Rectal smooth muscle tissue (tissue), 1 donor: ENCODE measurements at regions not wholly inside any gene's neighbourhood (a gene's known extent, or its start where the extent isn't known, plus 50 kb on each side); places are given as distances from the start of the nearest gene placed in this dataset.

Experiments used
- H3K27ac ChIP-seq: one replicate; pipeline ENCODE4 v1.7.0; 2013; ENCODE audit warnings: low read depth, low read length, inconsistent platforms
- H3K27me3 ChIP-seq: one replicate; pipeline ENCODE4 v1.7.0; 2013; ENCODE audit warnings: low read length; ENCODE audit not compliant: control insufficient read depth, insufficient read depth
- H3K36me3 ChIP-seq: one replicate; pipeline ENCODE4 v1.7.0; 2013; ENCODE audit warnings: low read length; ENCODE audit not compliant: control insufficient read depth, insufficient read depth
- H3K4me1 ChIP-seq: one replicate; pipeline ENCODE4 v1.7.0; 2013; ENCODE audit warnings: low read length; ENCODE audit not compliant: control insufficient read depth, insufficient read depth
- H3K4me3 ChIP-seq: one replicate; pipeline ENCODE4 v1.7.0; 2013; ENCODE audit warnings: low read length
- H3K9ac ChIP-seq: one replicate; pipeline ENCODE4 v1.7.0; 2013; ENCODE audit warnings: low read length

DNA sequence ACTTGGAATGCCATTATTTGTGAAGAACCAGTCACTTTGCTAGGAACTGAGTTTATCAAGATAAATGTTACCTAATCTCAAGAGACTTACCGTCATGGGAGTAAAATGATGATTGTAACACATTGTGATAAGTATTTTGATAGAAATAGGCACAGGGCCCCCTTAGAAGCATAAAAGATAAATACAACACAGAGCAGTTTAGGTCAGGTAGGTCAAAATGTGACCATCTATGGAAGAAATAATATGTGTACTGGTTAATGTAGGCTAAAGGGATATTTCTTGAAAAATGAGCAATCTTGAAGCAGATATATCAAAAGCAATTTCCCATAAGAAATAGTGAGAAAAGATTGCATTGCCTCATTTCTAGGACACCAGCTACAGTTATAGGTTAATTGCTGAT lies 1386.8 kb upstream of the ADGRL2 start:
- Histone ChIP-seq H3K27me3 (no peaks in the 10 kb centered on the region), H3K4me1 (no peaks in the 10 kb centered on the region), H3K4me3 (no peak overlapping the region), H3K27ac (no peak overlapping the region), H3K9ac (no peak overlapping the region), H3K36me3 (no peaks in the 10 kb centered on the region)

DNA sequence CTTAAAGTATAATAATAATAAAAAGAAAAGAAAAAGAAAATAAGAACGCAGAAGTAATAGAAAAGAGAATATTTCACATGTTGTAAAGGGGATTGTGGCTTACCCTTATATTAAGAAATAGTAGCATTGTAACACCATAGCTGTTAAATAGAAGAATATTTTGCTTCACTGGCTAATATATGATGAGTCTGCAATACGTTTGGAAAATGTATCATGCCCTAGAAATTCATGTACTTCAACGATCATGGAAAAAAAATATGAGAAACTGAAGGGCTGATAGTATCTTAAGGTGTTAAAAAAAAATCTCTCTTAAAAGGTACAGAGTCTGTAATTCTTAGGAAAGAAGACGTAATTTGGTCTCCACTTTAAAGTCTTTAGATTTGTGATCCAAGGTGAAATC lies 1390.5 kb upstream of the ADGRL2 start:
- no peak overlapping the region for H3K27ac ChIP-seq
- no peaks in the 10 kb centered on the region for H3K27me3 ChIP-seq
- no peaks in the 10 kb centered on the region for H3K4me1 ChIP-seq
- H3K9ac ChIP-seq, result no peak overlapping the region
- H3K4me3 ChIP-seq, result no peak overlapping the region
- no peaks in the 10 kb centered on the region for H3K36me3 ChIP-seq

DNA sequence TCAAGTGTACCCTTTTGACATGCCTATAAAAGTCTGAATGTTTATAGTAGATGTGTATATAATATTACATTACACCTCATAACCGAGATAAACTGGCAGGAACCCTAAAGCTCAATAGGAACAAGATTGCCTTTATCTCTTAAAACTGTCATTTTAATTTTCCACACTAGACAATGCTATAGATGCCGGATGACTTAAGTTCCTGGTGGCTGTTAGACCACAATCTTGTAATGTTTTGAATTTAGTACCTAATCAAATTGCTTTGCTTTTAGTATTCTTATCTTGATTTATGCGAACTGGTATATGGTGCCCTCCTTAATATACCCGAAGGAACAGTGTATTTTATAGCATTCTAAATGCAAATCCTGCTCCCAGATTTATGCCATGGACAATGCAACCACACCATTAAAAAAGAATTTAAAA lies 1397.0 kb upstream of the ADGRL4 start:
- no peaks in the 10 kb centered on the region for H3K27me3 ChIP-seq
- no peak overlapping the region for H3K27ac ChIP-seq
- H3K36me3 ChIP-seq, result no peaks in the 10 kb centered on the region
- H3K4me1 ChIP-seq, result no peaks in the 10 kb centered on the region
- no peak overlapping the region for H3K4me3 ChIP-seq
- H3K9ac ChIP-seq, result no peak overlapping the region

DNA sequence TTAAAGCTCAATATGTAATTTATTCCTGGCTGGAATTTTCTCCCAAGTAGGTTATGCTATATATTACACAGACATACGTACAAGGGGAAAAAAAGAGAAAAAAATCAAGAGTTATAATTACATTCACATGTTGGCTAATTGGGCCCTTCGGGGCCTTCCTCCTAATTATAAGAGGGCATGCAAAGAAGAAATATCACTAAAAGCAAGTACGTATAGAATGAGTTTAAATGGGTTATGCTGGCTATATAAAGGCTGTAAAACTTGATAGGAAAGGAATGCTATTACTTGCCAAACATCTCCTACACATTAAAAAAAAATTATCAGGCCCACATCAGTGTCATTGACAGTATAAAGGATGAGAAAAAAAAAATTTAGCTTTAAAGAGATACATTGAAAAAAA lies 1396.1 kb upstream of the ADGRL4 start:
- no peak overlapping the region for H3K4me3 ChIP-seq
- no peaks in the 10 kb centered on the region for H3K4me1 ChIP-seq
- H3K9ac ChIP-seq, result no peak overlapping the region

DNA sequence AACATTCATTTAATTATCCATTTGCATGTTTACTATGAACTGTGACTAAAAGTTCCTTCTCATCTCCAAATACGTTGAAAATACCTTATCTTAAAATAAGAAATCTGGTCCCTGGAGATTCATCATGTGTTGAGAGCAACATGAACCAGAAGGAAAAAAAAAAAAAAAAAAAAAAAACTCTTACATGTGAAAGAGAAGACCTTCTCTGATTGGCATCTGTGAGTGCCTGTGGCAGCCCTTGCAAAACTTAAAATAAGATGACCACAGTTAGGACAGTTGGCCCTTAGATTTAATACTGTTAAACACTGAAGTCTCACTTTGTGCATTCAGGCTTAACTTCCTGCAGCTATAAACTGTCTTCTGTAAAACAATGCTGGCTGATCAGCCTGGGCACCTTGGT lies 1395.2 kb upstream of the ADGRL4 start:
- no peaks in the 10 kb centered on the region for H3K27me3 ChIP-seq
- no peak overlapping the region for H3K27ac ChIP-seq
- no peak overlapping the region for H3K9ac ChIP-seq
- H3K4me3 ChIP-seq, result no peak overlapping the region
- no peaks in the 10 kb centered on the region for H3K4me1 ChIP-seq
- H3K36me3 ChIP-seq, result no peaks in the 10 kb centered on the region

More for the DNA sequence above, 1396.1 kb upstream of the ADGRL4 start:
- Histone ChIP-seq H3K36me3 (no peaks in the 10 kb centered on the region), H3K27me3 (no peaks in the 10 kb centered on the region), H3K27ac (no peak overlapping the region)

DNA sequence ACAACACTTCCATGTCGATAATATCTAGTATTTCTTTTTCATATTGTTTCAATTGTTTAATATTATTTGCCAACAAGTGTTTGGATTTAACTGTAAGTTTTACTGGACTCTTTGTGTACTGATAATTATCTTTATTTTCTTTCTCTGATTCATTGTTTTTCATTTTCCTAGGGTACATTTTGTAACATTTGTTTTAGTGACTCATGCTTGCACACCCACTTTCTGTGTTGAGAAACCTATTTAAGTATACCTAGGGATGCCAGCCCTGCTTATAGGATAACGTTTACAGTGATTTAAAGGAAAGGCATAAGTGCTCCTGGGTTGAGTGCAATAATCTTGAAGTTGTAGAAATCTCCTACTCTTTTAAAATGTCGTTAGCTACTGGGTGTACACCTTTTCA lies 1386.0 kb upstream of the ADGRL4 start:
- no peak overlapping the region for H3K4me3 ChIP-seq
- H3K9ac ChIP-seq, result no peak overlapping the region
- no peaks in the 10 kb centered on the region for H3K4me1 ChIP-seq
- H3K27ac ChIP-seq, result no peak overlapping the region
- H3K27me3 ChIP-seq, result no peaks in the 10 kb centered on the region
- no peaks in the 10 kb centered on the region for H3K36me3 ChIP-seq

DNA sequence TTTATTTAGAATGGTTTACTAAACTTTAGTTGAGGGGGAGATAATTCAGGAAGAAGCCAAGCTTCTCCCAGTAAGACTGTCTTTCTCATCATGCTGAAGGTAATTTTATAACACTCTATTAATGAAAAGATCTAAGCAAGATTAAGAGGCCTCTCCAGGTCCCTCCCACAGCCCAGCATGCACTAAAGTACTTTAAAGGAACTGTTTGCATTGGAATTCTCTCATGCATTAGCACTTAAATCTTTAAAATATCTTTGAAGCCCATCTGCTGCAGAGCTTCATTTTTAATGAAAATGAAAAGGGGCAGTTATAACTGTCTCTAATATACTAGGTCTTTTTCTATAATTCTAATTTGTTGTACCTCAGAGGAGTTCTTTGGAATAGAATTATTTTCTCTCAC lies 1379.1 kb upstream of the ADGRL4 start:
- Histone ChIP-seq H3K27ac (no peak overlapping the region), H3K36me3 (no peaks in the 10 kb centered on the region), H3K27me3 (no peaks in the 10 kb centered on the region), H3K4me1 (no peaks in the 10 kb centered on the region), H3K9ac (no peak overlapping the region), H3K4me3 (no peak overlapping the region)

DNA sequence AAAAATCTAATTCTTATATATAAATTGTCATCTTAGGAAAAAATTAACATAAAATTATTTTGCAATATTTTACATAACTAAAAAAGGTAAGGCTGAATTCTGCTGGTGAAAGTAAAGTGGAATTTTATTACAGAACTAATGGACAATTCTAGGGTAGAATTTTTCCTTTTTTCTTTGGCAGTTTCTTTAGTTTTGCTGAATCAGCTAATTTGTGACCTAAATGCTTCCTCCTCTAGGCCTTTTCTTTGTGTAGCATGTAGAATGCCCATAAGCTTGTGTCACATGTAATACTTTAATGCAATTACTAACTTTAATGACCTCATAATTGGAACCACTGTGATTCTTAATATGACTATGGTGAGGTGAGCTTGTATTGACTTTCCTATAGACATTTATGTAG lies 1378.4 kb upstream of the ADGRL4 start:
- H3K27me3 ChIP-seq, result no peaks in the 10 kb centered on the region
- H3K27ac ChIP-seq, result no peak overlapping the region
- H3K9ac ChIP-seq, result no peak overlapping the region
- H3K4me3 ChIP-seq, result no peak overlapping the region
- no peaks in the 10 kb centered on the region for H3K36me3 ChIP-seq
- no peaks in the 10 kb centered on the region for H3K4me1 ChIP-seq

DNA sequence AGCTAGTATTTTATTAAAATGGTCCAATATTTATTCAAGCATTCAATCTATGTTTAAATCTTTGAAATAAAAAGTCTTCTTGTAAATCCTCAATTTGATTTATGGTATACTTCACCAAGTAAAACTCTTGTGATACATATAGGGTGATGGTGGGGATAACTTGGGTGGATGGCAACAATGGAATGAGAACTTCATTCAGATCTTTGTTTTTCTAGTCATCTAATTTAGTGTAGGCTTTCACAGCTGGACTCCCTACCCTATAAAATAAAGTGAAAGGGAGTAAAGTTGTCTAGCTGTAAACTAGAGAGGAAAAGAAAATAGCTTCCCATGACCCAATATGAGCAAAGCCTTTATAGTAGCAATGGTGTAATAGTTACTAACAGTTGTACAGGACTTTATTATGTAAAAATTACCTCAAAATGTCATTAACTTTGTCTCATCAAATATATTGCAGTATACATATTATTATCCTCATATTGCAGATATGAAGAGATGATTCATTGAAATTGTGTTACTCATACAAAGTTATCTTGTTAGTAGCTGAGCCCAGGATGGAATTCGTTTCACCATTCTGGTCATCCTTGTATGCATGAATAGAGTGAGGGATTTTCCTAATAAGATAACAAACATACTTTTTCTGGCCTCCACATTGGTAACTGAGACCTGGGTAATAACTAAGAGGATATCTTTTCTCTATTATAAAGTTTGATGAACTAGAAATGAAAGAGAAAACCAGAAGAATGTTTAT lies 1377.7 kb upstream of the ADGRL4 start:
- Histone ChIP-seq H3K27me3 (no peaks in the 10 kb centered on the region), H3K4me1 (no peaks in the 10 kb centered on the region), H3K4me3 (no peak overlapping the region), H3K9ac (no peak overlapping the region), H3K27ac (no peak overlapping the region), H3K36me3 (no peaks in the 10 kb centered on the region)

DNA sequence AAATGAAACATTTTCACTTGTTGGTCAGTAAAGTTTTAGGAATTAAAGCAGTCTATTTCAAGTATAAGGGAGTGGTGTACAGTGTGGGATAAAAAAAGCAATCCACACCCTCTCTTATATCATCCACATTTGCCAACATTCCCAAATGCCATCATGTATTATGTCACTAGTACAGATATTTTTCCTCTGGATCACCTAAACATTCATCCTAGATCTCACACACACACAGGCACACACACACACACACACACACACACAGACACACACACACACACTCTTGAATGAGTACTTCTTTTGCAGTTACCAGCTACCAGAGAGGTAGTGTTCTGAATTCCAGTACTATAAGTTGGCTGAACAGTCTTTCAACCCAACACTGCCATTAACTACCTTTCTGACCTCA lies 1369.1 kb upstream of the ADGRL4 start:
- Histone ChIP-seq H3K9ac (no peak overlapping the region), H3K27me3 (no peaks in the 10 kb centered on the region), H3K36me3 (no peaks in the 10 kb centered on the region), H3K4me1 (no peaks in the 10 kb centered on the region), H3K4me3 (no peak overlapping the region), H3K27ac (no peak overlapping the region)

DNA sequence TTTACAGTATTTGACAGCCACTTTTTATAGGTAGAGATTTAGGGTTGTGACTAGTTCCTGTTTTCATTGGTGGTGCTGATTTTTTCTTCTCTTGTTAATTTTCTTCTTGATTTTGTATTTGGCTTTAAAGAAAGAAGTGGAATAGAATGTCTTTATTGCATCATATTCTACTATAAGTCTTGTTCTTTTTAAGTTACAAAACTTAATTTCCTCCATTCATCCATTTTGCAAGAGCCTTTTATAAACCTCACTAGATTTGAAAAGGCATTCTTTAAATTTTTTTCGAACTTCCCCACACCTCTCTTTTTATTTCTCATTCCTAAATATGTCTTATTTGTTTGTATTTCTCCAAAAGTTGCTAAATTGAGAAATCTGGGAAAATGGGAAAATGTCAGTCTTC lies 1368.6 kb upstream of the ADGRL4 start:
- no peak overlapping the region for H3K9ac ChIP-seq
- no peak overlapping the region for H3K4me3 ChIP-seq
- H3K27me3 ChIP-seq, result no peaks in the 10 kb centered on the region
- no peaks in the 10 kb centered on the region for H3K4me1 ChIP-seq
- H3K27ac ChIP-seq, result no peak overlapping the region
- no peaks in the 10 kb centered on the region for H3K36me3 ChIP-seq

DNA sequence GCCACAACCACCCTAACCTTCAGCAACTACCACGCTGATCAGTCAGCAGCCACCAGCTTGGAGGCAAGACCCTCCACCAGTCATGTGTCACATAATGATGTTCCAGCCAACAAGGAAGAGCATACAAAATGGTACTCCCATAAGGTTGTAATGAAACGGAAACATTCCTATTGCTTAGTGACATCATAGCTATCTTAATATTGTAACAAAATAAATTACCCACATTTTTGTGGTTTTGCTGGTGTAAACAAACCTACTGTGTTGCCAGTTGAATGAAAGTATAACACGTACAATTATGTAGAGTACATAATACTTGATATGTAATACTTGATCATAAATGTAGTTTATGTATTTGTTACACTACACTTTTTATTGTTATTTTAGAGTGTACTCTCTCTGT lies 1363.2 kb upstream of the ADGRL4 start:
- H3K4me1 ChIP-seq, result no peaks in the 10 kb centered on the region
- no peak overlapping the region for H3K9ac ChIP-seq
- H3K4me3 ChIP-seq, result no peak overlapping the region
- H3K27ac ChIP-seq, result no peak overlapping the region
- no peaks in the 10 kb centered on the region for H3K36me3 ChIP-seq
- no peaks in the 10 kb centered on the region for H3K27me3 ChIP-seq

DNA sequence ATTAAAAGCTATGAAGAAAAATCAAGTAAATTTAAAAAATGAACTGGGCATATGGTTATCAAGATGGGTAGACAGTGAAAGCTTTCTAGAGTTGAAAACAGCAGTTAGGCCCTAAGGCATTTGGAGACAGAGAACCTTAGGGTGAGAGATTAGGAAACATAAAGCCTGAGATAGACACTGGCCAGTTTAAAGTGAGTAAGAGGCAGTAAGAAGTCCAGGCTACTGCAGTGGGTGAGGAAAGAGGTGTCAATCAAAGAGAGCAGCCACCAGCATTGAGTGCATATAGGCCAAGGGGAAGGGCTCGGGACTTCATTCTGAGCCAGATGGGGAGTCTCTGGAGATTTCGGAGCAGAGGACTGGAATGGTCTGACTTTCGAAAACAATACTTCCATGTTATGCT lies 1360.5 kb upstream of the ADGRL4 start:
- H3K36me3 ChIP-seq, result no peaks in the 10 kb centered on the region

More for the DNA sequence above, 1360.5 kb upstream of the ADGRL4 start:
- H3K27ac ChIP-seq, result no peak overlapping the region
- no peaks in the 10 kb centered on the region for H3K4me1 ChIP-seq
- no peak overlapping the region for H3K4me3 ChIP-seq
- no peak overlapping the region for H3K9ac ChIP-seq
- H3K27me3 ChIP-seq, result no peaks in the 10 kb centered on the region
